ENCODE measurements at regions not wholly inside any gene's neighbourhood (a gene's known extent, or its start where the extent isn't known, plus 50 kb on each side); places are given as distances from the start of the nearest gene placed in this dataset.
"Not testable (repeated sequence)": the region's sequence is repeated elsewhere in the genome, so short reads cannot be mapped to it uniquely, and the experiment has no call there.

DNA sequence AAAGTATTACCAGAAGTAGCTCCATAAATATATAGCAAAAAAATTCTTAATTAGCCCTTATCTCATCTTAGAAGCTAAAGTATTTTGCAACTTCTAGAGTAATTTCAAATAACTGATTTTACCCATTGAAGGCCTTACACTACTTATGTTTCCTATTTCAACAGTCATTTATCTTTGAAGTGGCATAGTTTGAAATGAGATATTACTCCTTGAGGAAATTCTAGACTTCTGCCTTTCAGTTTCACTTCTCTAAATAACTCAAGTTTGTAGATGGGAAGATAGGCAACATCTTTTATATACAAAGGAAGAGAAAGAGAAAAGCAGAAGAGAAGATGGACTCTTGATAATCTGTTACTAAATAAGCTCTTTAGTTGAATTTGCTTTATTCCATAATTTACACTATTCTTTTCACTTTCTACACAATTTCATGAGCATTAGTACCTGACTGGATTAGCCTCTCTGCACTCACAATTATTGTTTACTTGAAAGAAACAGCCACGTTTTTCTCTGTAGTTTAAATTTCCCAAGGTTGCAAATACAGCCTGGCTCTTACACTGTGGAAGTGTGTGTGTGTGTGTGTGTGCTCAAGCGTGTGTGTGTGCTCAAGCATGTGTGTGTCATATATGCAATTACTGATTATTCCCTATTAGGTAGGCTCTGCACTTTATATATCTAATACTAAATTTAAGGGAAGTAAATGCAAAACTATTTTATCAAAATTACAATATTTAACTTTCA lies 60.6 kb upstream of the EMB start:
- FAIRE-seq (no peak), DNase-seq (ENCODE audit: low spot score) (no peak)

DNA sequence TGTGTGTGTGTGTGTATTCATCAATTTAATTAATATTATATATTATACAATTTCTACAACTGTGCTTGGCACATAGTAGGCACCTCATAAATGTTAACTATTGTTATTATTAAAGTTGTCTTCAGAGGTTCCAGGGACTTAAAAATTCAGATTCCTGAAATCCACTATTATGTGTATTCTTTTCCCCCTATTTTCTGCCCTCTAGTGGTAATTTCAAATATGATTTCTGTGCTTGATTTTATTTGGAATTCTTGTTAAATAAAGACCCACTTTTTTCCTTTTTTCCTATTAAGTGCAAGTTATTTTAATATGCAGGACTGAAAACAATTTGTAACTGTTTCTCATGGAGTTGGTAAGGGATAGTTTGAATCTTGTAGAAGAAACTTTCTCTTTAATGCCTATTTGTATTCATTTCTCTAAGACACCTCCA lies 72.0 kb upstream of the EMB start:
- DNase-seq (ENCODE audit: low spot score), result not testable (repeated sequence)
- FAIRE-seq, result peak; percentile 12

DNA sequence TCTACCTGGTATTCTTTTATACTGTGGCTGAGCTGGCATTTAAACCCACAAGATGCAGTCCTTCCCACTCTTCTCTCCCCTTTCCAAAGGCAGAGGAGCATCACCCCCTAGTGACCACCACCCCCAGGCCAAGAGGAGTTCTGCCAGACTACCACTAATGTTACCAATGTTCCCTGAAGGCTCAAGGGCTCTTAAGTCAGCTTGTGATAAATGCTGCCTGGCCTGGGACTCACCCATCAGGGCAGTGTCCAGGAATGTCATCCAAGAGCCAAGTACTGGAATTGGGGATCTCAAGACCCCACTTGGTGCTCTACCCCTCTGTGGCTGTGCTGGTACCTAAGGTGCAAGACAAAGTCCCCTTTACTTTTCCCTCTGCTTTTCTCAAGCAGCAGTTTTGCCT lies 80.0 kb upstream of the EMB start:
- DNase-seq (ENCODE audit: low spot score); FAIRE-seq: not testable (repeated sequence)

DNA sequence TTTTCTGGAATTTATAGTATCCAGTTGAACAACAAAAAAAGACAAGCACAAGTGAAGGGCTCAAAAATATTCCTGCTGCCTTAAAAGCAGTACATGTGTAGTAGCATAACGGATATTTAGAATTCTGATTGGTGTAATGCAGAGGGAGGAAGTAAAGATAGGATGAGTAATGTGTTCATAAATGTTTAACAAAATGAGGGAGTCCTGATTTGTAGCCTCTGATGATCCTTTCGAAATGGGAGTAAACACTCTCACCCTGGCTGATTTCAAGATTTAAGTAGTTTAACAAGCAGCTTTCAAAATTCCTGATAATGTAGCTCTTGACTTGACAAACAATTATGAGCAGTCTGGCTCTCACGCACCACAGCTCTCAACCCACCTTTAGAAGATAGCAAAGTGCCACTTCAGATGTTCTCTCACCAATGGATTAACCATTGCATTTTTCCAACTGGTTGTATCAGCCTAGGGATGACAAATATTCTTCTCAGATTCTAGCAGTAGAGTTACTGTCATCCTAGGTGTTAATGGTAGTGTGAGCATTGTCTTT lies 86.5 kb upstream of the EMB start:
- not testable (repeated sequence) for FAIRE-seq; DNase-seq (ENCODE audit: low spot score)

DNA sequence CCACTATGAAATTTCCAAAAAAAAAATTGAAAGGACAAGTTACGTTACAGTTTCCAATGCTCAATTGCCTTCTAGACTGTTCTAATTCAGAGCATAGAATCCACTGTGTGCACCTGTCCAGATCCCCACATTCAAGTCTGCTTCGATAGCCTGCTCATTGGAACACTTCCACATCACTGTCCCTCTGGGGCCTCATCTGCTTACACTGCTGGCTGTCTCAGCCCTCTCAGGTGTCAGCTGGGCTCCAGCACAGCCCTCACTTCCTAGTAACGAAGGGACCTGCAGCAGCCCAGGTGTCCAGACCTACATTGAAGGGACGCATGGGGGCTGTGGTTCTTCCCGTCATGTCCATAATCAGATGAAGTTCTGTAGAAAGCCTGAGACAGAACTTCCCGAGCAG lies 94.3 kb upstream of the EMB start:
- DNase-seq (ENCODE audit: low spot score), result no peak
- no peak for FAIRE-seq

DNA sequence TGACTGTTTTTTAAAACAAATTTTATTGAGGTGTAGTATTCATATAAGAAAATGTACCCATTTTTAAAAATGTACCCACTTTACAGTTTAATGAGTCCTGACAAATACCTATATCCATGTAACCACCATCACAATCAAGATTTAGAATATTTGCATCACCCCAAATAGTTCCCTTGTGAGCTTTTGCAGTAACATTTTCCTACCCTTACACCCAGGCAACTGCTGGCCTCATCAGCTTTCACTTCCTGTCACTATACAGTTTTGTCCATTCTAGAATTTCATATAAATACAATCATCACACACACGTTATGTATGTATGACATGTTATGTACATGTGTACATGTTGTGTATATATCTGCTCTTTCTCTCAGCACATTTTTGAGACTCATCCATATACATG lies 96.4 kb upstream of the EMB start:
- FAIRE-seq; DNase-seq (ENCODE audit: low spot score): not testable (repeated sequence)

DNA sequence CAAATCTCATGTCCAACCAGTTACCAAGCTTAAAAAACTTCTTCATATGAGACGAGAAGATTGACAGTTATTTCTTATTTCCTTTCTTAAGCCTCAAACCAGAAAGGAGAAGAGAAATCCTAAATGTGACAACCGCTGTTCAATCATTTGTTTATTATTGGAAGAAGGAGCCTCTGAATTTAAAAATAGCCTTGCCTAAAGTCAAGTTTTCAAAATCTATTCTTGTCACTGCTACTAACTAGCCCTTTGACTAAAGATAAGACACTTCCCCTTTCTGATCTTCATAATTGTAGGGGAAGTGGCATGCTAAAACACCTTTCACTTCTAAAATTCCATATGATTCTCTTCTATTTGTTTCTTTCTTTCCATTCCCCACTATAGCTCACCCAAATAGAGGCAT lies 106.2 kb upstream of the EMB start:
- no peak for FAIRE-seq
- no peak for DNase-seq (ENCODE audit: low spot score)

DNA sequence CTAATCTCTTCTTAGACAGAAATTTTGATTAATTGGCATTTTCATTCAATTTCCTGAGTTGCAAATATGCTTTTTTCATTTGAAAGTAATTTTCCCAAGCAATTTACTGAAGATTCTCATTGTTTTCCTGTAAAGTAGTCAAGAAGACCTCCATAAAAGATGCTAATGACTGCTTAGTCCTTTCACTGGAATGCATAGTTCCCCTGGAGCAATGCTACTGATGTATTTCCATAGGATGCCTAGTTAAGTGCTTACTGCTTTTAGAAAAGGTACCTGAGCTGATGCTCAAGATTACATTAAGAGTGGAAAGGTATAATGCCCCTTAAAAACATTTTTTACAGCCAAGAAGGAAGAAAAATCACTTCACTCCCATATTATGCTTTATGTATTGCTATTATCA lies 109.2 kb upstream of the EMB start:
- FAIRE-seq, result no peak

DNA sequence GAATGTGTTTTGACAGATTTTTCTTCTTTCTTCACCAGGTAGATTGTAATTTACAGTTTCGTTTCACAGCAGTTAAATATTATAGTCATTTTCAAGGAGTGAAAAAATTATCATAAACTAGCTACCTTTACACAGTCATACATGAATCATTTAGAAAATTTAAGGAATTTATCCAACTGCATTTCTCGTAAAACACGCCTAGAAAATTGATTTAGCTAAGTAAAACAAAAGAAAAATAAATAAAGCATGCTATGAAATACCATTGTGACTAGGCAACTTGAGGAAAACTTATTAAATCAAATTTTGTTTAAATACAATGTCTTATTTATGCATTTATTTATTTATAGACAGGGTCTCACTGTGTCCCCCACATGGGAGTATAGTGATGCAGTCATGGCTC lies 109.9 kb upstream of the EMB start:
- FAIRE-seq (no peak), DNase-seq (ENCODE audit: low spot score) (no peak)

More for the DNA sequence above, 109.2 kb upstream of the EMB start:
- DNase-seq (ENCODE audit: low spot score), result no peak

DNA sequence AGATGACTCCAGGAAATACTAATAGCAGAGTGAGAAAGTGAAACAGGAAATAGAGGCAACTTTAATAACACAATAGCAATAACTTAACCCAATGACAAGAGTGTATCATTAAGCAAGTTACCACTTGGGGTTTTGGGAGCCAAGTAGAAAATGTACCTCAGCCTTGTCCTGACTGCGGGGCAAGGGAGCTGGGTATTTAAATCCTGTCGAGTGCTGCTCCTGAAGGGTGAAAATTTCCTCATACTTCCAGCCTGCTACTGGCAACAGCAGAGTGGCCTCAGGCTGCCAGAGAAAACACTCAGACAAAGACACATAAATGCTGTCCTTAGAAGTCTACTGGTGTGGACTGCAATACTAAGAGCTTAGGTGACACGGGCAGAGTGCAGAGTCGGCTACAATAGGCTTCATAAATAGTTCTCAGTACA lies 112.5 kb upstream of the EMB start:
- FAIRE-seq (no peak), DNase-seq (ENCODE audit: low spot score) (no peak)

DNA sequence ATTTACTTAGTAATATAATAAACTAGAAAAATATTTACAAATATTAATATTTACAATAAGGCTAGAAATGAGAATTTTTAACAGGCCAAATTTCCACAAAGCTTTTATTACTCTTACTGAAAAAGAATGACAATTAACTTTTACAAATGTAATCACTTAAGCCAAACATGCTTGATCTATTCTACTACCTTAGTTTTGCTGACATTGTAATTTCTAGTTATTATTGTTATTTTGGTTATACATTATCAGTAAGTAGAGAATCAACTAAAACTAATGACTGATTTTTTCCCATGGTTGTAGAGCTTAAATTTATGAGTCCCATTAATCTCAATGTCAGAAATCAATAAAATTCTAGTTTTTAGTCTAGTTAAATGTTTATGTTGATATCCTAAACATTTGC lies 107.8 kb upstream of the PARP8 start:
- not testable (repeated sequence) for FAIRE-seq; DNase-seq (ENCODE audit: low spot score)

DNA sequence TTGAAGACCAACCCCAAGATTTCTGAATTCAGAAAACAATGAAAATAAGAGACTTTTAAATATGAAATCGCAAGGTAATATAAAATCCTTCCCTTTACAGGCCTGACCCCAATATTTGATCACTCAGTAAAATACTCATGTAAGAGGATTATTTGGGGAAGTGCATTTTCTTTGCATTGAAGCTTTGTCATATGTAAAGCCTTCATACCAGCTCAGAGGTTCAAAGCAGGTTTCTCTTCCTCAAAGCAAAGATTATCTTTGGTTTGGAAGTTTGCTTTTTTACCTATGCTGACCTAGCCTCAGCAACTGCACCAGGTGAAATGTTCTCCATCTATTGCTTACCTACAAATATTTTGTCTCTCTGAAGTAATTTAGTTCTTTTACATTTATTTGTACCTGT lies 106.5 kb upstream of the PARP8 start:
- DNase-seq (ENCODE audit: low spot score) (no peak), FAIRE-seq (no peak)

DNA sequence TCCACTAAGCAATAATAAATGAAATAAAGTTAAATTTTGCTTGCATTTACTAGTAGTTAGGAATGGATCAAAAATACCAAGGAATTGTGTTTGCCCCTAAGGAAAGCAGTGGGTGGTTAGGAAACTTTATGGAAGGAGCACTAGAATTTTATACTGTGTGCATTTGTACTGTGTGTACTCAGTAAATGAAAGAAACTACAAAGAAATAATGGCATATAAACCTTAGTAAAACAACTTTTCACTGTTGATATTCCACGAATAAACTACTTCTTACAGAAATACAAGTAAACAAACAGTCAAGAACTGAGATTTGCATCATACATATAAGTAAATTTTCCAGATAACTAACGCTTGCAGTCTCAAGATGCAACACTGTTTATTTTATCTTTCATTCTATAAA lies 103.7 kb upstream of the PARP8 start:
- no peak for FAIRE-seq
- DNase-seq (ENCODE audit: low spot score), result no peak

DNA sequence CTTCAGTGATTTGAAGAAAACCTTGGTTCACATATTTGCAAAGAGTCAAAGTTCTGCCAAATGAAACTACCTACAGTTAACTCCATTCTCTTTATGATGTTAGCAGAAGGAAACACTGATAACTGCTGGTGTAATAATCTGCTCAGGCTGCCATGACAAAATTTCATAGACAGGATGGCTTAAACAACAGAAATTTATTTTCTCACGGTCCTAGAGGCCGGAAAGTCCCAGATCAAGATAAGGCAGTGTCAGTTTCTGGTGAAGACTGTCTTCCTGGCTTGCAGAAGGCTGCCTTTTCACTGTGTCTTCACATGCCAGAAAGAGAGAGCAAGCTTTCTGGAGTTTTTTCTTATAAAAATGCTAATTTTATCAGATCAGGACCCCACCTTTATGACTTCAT lies 102.4 kb upstream of the PARP8 start:
- FAIRE-seq (no peak), DNase-seq (ENCODE audit: low spot score) (no peak)

DNA sequence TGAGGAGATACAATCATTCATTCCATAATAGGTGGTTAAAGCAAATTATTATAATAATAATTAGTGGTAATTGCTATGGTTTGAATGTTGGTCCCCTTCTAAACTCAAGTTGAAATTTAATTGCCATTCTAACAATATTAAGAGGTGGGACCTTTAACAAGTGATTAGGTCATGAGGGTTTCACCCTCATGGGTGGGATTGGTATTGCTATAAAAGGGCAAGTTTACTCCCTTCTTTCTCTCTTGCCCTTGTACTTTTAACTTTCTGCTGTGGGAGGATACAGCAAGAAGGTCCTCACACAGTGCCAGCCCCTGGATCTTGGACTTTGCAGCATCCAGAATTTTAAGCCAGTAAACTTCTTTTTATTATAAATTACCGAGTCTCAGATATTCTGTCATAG lies 101.9 kb upstream of the PARP8 start:
- DNase-seq (ENCODE audit: low spot score), result no peak
- no peak for FAIRE-seq

DNA sequence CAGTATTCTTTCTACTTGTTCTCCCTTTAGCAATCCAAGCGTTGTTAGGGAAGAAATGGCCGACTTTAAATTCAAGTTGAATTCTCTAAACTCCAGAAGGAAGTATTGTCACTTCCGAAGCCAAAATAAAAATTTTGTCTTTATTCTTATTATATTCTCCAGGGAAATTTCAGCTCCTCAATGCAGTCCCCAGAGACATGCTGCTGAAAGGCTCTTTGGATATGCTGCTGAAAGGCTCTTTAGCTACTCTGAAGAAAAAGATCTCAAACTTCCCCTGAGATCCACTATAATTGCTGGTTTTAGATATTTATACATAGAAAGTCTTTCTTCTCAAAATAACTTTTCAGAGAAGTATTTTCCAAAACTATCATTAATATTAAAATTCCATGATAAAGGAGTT lies 92.3 kb upstream of the PARP8 start:
- no peak for FAIRE-seq

DNA sequence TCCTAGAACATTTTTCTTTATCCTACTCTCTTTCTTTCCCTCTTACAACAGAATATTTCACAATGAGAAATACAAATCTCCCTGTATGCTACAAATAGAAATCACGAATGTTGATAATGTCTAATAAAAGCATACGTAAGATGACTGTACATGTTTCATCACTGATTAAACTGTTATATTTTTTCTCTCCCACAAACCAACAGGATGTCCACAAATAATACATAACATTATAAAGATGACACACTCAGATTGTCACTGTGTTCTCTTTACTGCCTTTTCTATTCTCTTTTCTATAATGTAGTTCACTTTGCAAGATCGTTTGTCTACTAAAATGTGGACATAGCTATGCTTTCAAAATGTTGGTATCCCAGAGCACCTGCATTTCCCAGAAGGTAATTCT lies 90.7 kb upstream of the PARP8 start:
- FAIRE-seq (no peak), DNase-seq (ENCODE audit: low spot score) (no peak)

More for the DNA sequence above, 92.3 kb upstream of the PARP8 start:
- DNase-seq (ENCODE audit: low spot score), result no peak

DNA sequence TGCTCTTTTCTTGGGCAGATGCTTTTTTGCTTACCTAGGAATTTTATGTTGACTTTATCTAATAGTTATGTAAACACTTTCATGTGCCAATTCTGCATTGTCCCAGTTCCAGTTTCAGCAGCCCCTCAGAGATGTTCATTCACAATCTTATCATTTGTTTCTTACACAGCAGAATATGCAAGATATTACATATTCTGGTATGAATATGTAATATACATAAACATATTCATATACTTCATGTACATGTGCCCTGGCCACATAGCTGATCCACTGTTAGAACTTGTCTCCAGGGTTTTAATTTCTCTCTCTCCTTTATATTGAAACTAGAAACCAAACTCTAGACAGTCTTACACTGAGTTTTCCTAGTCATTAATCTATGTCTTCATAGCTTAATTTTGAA lies 90.2 kb upstream of the PARP8 start:
- FAIRE-seq, result no peak
- DNase-seq (ENCODE audit: low spot score), result no peak

DNA sequence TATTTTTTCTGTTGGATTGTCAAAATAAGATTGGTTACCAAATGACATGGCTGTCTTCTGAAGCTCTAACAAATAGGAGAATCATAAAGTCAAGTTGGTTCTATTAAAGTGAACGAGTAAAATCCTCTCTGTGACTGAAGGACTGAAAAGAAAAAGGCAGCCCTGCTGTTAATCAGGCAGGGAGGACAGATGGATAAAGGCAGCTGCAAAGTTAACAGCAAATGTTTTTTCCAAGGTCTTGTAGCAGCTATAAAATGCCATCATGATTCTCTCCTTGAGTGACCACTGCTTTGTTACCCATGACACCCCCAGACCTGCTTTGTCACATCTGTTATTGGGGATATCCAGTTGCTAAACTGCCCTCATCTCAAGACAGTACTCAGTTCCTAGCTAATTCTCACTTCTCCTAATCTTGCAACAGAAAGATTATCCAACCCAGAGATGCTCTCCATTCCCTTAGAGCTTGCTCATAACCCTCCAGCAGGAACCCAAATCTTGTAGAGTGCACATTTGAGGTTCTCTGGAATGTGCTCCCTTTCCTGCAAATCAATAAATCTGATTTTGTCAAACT lies 89.7 kb upstream of the PARP8 start:
- DNase-seq (ENCODE audit: low spot score), result no peak
- no peak for FAIRE-seq

DNA sequence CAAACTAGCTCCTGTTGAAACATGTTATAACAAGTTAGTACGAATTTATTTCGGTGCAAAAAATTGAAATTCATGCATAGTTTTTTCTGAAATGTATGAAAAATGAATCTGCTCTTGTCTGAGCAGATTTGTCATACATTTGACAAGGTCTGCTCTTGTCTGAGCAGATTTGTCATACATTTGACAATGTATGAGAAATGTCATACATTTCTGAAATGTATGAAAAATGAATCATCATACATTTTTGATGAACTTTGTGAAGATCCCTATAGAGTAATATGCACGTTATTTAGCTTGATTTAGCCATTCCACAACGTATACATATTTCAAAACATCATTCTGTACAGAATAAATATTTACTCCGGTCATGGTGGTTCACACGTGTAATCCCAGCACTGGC lies 85.9 kb upstream of the PARP8 start:
- FAIRE-seq (no peak), DNase-seq (ENCODE audit: low spot score) (no peak)

DNA sequence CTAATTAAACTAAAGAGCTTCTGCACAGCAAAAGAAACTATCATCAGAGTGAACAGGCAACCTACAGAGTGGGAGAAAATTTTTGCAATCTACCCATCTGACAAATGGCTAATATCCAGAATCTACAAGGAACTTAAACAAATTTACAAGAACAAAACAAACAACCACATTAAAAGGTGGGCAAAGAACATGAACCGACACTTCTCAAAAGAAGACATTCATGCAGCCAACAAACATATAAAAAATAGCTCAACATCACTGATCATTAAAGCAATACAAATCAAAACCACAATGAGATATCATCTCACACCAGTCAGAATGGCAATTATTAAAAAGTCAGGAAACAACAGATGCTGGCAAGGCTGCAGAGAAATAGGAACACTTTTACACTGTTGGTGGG lies 84.6 kb upstream of the PARP8 start:
- not testable (repeated sequence) for DNase-seq (ENCODE audit: low spot score); FAIRE-seq

DNA sequence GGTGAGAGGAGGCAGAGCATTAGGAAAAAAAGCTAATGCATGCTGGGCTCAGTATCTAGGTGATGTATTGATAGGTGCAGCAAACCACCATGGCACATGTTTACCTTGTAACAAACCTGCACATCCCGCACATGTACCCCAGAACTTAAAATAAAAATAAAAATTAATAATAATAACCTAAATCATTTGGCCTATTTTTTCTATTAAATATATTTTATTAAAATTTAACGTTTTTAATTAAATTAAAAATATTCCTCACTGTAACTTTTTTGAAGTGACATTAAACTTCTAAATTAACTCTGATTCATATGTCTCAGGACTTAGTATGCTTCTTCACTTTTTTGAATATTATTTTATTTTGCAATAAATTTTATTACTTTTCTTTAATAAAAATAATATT lies 83.7 kb upstream of the PARP8 start:
- FAIRE-seq, result no peak

DNA sequence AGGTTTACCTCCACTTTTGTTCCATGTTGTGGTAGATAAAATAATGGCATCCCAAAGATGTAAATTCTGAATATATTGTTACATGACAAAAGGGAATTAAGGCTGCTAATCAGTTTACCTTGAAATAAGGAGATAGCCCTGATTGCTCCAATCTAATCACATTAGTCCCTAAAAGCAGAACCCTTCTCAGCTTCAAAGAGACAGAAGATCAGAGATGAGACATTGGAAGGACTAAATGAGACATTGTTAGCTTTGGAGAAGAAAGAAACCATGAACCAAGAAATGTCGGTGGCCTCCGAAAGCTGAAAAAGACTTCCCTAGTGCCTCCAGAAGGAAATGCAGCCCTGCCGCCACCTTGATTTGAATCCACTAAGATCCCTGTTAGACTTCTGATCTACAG lies 82.8 kb upstream of the PARP8 start:
- DNase-seq (ENCODE audit: low spot score) (no peak), FAIRE-seq (no peak)

More for the DNA sequence above, 83.7 kb upstream of the PARP8 start:
- DNase-seq (ENCODE audit: low spot score), result no peak
